ACC112 (cell line): ENCODE measurements at regions not wholly inside any gene's neighbourhood (a gene's known extent, or its start where the extent isn't known, plus 50 kb on each side); places are given as distances from the start of the nearest gene placed in this dataset.
"Not testable (repeated sequence)": the region's sequence is repeated elsewhere in the genome, so short reads cannot be mapped to it uniquely, and the experiment has no call there.

ENCODE experiments used
- H2AFZ ChIP-seq: fragments of 200-600 bp; sonication (generic); one replicate; pipeline ENCODE4 v1.6.0; 2017; ENCODE audit warnings: antibody characterized with exemption, low read length; ENCODE audit not compliant: unreplicated experiment
- H3K27ac ChIP-seq: fragments of 200-600 bp; sonication (generic); 2 replicates; pipeline ENCODE4 v1.5.1; 2014; ENCODE audit warnings: low read depth, mild to moderate bottlenecking, antibody characterized with exemption, low read length, moderate library complexity
- H3K27me3 ChIP-seq: fragments of 200-600 bp; sonication (generic); 2 replicates; pipeline ENCODE4 v1.6.1; 2014; ENCODE audit warnings: mild to moderate bottlenecking, antibody characterized with exemption, low read length, moderate library complexity, mixed read lengths; ENCODE audit not compliant: insufficient read depth
- H3K36me3 ChIP-seq: fragments of 200-600 bp; sonication (generic); 2 replicates; pipeline ENCODE4 v1.6.1; 2016; ENCODE audit warnings: mild to moderate bottlenecking, antibody characterized with exemption, low read length, moderate library complexity, mixed read lengths; ENCODE audit not compliant: insufficient read depth
- H3K4me1 ChIP-seq: fragments of 200-600 bp; sonication (generic); one replicate; pipeline ENCODE4 v1.6.1; 2016; ENCODE audit warnings: low read length, mixed read lengths; ENCODE audit not compliant: insufficient read depth, unreplicated experiment, control insufficient read depth
- H3K4me3 ChIP-seq: fragments of 200-600 bp; sonication (generic); 2 replicates; pipeline ENCODE4 v1.5.1; 2014; ENCODE audit warnings: mild to moderate bottlenecking, low read depth, low read length
- H3K79me2 ChIP-seq: fragments of 200-600 bp; sonication (generic); one replicate; pipeline ENCODE4 v1.6.0; 2016; ENCODE audit warnings: low read length; ENCODE audit not compliant: control insufficient read depth, unreplicated experiment, insufficient read depth

- H3K27ac ChIP-seq: no peak overlapping the region; the same call in 1 of the 2 replicates
Measured at GRCh38 chr1:234954613-234955012, 174.0 kb downstream of the TOMM20 start.

GRCh38 chr1:234953655-234954405 lies 174.8 kb downstream of the TOMM20 start:
- Histone ChIP-seq H3K27ac (no peak overlapping the region), H3K36me3 (0 out of 2 replicates have a peak, but pooled peaks cover 5% of the 10 kb centered on the region), H3K27me3 (no peaks in the 10 kb centered on the region), H3K4me1 (peaks cover 38% of the 10 kb centered on the region), H3K4me3 (no peak overlapping the region), H2AFZ (no peak overlapping the region), H3K79me2 (no peaks in the 10 kb centered on the region)

More at GRCh38 chr1:234954613-234955012, 174.0 kb downstream of the TOMM20 start:
- peaks cover 38% of the 10 kb centered on the region for H3K4me1 ChIP-seq
- H3K27me3 ChIP-seq: no peaks in the 10 kb centered on the region
- peak overlapping the region; percentile 88 for H2AFZ ChIP-seq
- no peak overlapping the region for H3K4me3 ChIP-seq
- H3K79me2 ChIP-seq: no peaks in the 10 kb centered on the region
- no peaks in the 10 kb centered on the region for H3K36me3 ChIP-seq

DNA sequence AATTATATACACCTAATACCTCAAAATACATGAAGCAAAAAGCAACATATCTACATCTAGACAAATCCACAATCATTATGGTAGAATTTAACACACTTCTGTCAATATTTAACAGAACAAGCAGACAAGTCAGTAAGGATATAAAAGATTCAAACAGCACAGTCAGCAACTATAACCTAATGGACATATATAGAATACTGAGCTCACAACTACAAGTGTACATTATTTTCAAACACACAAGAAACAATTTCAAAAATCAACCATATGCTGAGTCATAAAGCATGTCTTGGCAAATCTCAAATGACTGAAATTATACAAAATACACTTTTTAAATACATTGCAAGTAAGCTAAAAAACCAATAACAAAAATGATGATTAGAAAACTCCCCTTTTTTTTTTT lies 178.0 kb downstream of the TOMM20 start:
- 0 out of 2 replicates have a peak, but pooled peaks cover 5% of the 10 kb centered on the region for H3K36me3 ChIP-seq
- peaks cover 12% of the 10 kb centered on the region for H3K4me1 ChIP-seq
- H3K79me2 ChIP-seq: no peaks in the 10 kb centered on the region
- no peak overlapping the region for H3K4me3 ChIP-seq
- H3K27me3 ChIP-seq: no peaks in the 10 kb centered on the region
- no peak overlapping the region for H3K27ac ChIP-seq
- H2AFZ ChIP-seq: no peak overlapping the region

- not testable (repeated sequence) for H3K4me3 ChIP-seq, H3K27me3 ChIP-seq
Measured at GRCh38 chr1:234949528-234949927, 179.1 kb downstream of the TOMM20 start.

DNA sequence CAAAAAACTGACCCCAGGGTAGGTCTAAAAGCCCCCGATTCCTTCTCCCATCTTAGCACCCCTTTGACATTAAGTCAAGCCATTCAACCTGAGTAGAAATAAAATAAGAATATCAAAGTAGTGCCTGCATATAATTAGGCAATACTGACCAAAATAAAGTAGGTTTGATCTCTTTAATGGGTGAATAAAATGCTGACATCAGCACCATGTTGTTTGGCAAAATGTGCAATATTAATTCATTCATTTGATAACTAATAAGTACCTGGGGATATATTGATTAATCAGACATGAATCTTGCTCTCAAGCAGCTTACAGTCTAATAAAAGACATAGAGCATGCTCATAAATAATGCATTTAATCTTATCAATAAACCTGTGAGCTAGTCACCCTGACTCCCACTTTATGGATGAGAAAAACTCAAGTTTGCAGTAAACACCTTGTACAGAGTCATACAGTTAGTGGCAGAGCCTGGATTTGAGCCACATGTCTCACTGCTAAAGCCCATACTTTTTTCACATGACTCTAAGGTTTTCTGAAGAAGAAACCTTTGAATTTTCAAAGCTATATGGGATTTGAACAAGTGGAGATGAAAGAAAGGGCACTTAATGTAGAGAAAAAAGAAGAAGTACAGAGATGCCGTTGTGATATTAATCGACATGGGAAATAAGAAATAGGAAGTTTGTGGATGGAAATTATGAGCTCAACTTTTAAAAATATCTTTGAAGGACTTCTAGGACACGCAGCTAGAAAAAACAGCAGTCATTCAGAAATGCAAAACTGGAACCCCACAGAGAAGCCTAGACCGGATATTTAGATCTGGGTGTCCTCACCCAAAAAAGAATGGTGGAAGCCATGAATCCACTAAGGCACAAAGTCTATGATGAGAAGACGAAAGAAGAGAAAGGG lies 183.9 kb downstream of the TOMM20 start:
- no peaks in the 10 kb centered on the region for H3K79me2 ChIP-seq
- no peak overlapping the region for H3K4me3 ChIP-seq
- H3K4me1 ChIP-seq: no peaks in the 10 kb centered on the region
- 0 out of 2 replicates have a peak, but pooled peaks cover 5% of the 10 kb centered on the region for H3K36me3 ChIP-seq
- H3K27me3 ChIP-seq: no peaks in the 10 kb centered on the region
- H3K27ac ChIP-seq: no peak overlapping the region
- H2AFZ ChIP-seq: no peak overlapping the region

More at GRCh38 chr1:234949528-234949927, 179.1 kb downstream of the TOMM20 start:
- H3K36me3 ChIP-seq, H3K27ac ChIP-seq, H3K79me2 ChIP-seq, H2AFZ ChIP-seq, H3K4me1 ChIP-seq: not testable (repeated sequence)

GRCh38 chr1:234943836-234944402 lies 184.7 kb downstream of the TOMM20 start:
- no peak overlapping the region for H3K4me3 ChIP-seq
- no peak overlapping the region for H2AFZ ChIP-seq
- H3K36me3 ChIP-seq: no peaks in the 10 kb centered on the region
- H3K27ac ChIP-seq: no peak overlapping the region
- H3K4me1 ChIP-seq: no peaks in the 10 kb centered on the region
- no peaks in the 10 kb centered on the region for H3K79me2 ChIP-seq
- H3K27me3 ChIP-seq: no peaks in the 10 kb centered on the region

DNA sequence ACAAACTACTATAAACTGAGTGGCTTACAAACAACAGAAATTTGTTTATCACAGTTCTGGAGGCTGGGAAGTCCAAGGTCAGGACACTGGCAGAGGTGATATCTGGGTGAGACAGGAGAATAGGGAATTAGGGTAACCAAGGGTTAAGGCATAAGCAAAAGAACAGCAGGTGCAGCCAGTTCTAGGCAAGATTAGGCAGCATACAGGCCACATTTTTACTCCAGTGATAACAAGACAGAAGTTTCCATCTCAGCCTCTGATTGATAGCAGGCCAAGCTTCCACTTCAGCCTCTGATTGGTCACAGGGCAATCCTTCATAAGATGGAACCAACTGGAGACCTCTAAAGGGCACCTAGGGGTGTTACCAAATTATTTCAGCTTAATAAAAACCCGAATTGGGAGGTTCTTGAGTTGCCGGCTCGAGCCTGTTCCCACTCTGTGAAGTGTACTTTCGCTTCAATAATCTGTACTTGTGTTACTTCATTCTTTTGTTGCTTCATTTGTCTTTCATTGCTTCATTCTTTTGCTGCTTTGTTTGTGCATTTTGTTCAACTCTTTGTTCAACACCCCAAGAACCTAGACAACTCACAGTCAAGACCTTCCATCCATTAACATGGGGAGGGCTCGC lies 185.6 kb downstream of the TOMM20 start:
- H3K4me1 ChIP-seq: no peaks in the 10 kb centered on the region
- no peaks in the 10 kb centered on the region for H3K36me3 ChIP-seq
- no peaks in the 10 kb centered on the region for H3K27me3 ChIP-seq
- no peak overlapping the region for H3K27ac ChIP-seq
- H3K4me3 ChIP-seq: no peak overlapping the region
- no peaks in the 10 kb centered on the region for H3K79me2 ChIP-seq
- H2AFZ ChIP-seq: no peak overlapping the region

DNA sequence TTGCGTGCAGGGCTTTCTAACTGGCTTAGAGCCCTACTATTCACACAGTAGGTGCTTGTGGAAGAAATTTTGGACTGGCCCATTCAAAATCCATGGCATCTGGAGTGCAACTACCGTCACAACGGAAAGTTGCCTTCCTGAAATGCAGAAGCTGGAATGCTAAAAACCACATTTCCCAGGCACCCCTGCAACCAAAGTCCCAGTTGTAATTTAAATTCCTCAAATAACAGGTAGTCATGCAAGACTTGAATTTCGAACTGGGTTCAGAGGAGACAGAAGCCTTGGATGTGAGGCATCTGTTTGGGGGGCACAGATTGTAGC lies 186.7 kb downstream of the TOMM20 start:
- Histone ChIP-seq H3K36me3 (no peaks in the 10 kb centered on the region), H3K27ac (no peak overlapping the region)

DNA sequence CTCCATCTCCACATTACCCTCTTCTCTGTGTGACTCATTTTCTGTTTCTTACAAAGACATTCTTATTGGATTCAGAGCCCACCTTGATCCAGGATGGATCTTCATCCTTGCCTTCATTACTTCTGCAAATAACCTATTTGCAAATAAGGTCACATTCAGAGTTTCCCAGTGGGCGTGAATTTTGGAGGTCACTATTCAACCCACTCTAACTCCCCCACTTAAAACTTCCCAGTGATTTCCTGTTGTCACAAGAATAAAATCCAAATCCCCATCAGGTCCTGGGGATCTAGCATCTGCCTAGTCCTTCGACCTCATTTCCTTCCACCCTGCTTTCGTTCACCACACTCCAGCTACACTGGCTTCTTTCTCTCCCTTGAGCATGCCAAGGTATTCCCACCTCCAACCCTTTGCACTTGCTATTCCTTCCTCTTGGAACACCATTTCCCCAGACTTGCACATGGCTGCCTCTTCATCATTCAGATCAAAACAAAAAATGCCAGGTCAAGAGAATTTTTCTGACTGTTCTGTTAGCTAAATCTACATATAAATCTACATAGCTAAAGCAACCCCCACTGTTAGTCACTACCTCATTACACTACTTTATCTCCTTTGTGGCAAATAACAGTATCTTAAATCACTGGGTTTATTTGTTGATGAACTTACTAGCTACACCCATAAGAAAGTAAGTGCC lies 187.2 kb downstream of the TOMM20 start:
- H3K4me3 ChIP-seq: no peak overlapping the region
- H3K36me3 ChIP-seq: no peaks in the 10 kb centered on the region
- H3K27me3 ChIP-seq: no peaks in the 10 kb centered on the region
- H3K79me2 ChIP-seq: no peaks in the 10 kb centered on the region
- H3K4me1 ChIP-seq: no peaks in the 10 kb centered on the region
- H2AFZ ChIP-seq: no peak overlapping the region
- H3K27ac ChIP-seq: no peak overlapping the region

More for the DNA sequence above, 186.7 kb downstream of the TOMM20 start:
- H3K79me2 ChIP-seq: no peaks in the 10 kb centered on the region
- H3K4me1 ChIP-seq: no peaks in the 10 kb centered on the region
- no peak overlapping the region for H3K4me3 ChIP-seq
- H3K27me3 ChIP-seq: no peaks in the 10 kb centered on the region
- H2AFZ ChIP-seq: no peak overlapping the region

- H3K36me3 ChIP-seq: no peaks in the 10 kb centered on the region
- H2AFZ ChIP-seq: no peak overlapping the region
- H3K4me3 ChIP-seq: no peak overlapping the region
- H3K27ac ChIP-seq: no peak overlapping the region
- no peaks in the 10 kb centered on the region for H3K4me1 ChIP-seq
- no peaks in the 10 kb centered on the region for H3K79me2 ChIP-seq
- H3K27me3 ChIP-seq: no peaks in the 10 kb centered on the region
Measured at GRCh38 chr1:234940841-234941240, 187.8 kb downstream of the TOMM20 start.
